MM.1S (cell line): ENCODE measurements at regions not wholly inside any gene's neighbourhood (a gene's known extent, or its start where the extent isn't known, plus 50 kb on each side); places are given as distances from the start of the nearest gene placed in this dataset.
"Not testable (repeated sequence)": the region's sequence is repeated elsewhere in the genome, so short reads cannot be mapped to it uniquely, and the experiment has no call there.

Experiments used
- CTCF ChIP-seq: fragments of 300-600 bp; sonication (generic); IDR thresholded peaks from 2 replicates; pipeline ENCODE4 v1.5.1; 2016; ENCODE audit warnings: antibody characterized with exemption, low read length, mixed read lengths
- EZH2phosphoT487 ChIP-seq: fragments of 300-600 bp; sonication (generic); IDR thresholded peaks from 2 replicates; pipeline ENCODE4 v1.6.1; 2018; ENCODE audit warnings: antibody characterized with exemption, low read length

GRCh38 chr5:34266151-34266550 lies 223.1 kb upstream of the C1QTNF3 start:
- not testable (repeated sequence) for TF ChIP-seq CTCF, EZH2phosphoT487
